ENCODE measurements at regions not wholly inside any gene's neighbourhood (a gene's known extent, or its start where the extent isn't known, plus 50 kb on each side); places are given as distances from the start of the nearest gene placed in this dataset.

- TF ChIP-seq, protein P1, sequence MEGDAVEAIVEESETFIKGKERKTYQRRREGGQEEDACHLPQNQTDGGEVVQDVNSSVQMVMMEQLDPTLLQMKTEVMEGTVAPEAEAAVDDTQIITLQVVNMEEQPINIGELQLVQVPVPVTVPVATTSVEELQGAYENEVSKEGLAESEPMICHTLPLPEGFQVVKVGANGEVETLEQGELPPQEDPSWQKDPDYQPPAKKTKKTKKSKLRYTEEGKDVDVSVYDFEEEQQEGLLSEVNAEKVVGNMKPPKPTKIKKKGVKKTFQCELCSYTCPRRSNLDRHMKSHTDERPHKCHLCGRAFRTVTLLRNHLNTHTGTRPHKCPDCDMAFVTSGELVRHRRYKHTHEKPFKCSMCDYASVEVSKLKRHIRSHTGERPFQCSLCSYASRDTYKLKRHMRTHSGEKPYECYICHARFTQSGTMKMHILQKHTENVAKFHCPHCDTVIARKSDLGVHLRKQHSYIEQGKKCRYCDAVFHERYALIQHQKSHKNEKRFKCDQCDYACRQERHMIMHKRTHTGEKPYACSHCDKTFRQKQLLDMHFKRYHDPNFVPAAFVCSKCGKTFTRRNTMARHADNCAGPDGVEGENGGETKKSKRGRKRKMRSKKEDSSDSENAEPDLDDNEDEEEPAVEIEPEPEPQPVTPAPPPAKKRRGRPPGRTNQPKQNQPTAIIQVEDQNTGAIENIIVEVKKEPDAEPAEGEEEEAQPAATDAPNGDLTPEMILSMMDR (IDR thresholded peaks at IDR 0.05): no peak
- TF ChIP-seq EZH2 (IDR thresholded peaks at IDR 0.05; ENCODE audit: borderline replicate concordance, insufficient read depth, low read depth, low read length, poor library complexity, severe bottlenecking): no peak
These were observed 457.2 kb upstream of the ACTBL2 start for GRCh38 chr5:57939771-57940170.
